ENCODE measurements at regions not wholly inside any gene's neighbourhood (a gene's known extent, or its start where the extent isn't known, plus 50 kb on each side); places are given as distances from the start of the nearest gene placed in this dataset.
A peak's percentile ranks its signal among the peaks of the same experiment; 100 is the strongest.

DNA sequence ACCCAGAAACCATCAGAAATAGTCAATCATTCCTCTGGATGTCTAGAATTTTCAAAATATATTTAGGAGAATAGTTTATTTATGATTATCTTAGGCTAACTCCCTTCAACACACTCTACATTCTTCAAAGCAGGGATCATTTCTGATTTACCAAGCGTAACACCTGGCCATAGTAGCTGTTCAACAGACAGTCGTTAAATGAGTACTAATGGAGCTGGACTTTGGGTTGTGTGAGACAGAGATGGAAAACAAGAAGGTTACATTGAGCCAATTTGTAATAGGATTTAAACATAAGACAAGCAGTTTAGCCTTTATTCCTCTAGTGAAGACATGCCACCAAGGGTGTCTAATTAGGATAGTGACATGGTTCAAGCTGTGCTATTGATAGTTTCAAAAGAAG is 129.2 kb upstream of the ANO3 start:
- no peak for DNase-seq

GRCh38 chr11:26204101-26204500 is 127.8 kb upstream of the ANO3 start:
- DNase-seq = no peak

- no peak for DNase-seq
Measured at GRCh38 chr11:26204839-26205238, 127.1 kb upstream of the ANO3 start.

DNA sequence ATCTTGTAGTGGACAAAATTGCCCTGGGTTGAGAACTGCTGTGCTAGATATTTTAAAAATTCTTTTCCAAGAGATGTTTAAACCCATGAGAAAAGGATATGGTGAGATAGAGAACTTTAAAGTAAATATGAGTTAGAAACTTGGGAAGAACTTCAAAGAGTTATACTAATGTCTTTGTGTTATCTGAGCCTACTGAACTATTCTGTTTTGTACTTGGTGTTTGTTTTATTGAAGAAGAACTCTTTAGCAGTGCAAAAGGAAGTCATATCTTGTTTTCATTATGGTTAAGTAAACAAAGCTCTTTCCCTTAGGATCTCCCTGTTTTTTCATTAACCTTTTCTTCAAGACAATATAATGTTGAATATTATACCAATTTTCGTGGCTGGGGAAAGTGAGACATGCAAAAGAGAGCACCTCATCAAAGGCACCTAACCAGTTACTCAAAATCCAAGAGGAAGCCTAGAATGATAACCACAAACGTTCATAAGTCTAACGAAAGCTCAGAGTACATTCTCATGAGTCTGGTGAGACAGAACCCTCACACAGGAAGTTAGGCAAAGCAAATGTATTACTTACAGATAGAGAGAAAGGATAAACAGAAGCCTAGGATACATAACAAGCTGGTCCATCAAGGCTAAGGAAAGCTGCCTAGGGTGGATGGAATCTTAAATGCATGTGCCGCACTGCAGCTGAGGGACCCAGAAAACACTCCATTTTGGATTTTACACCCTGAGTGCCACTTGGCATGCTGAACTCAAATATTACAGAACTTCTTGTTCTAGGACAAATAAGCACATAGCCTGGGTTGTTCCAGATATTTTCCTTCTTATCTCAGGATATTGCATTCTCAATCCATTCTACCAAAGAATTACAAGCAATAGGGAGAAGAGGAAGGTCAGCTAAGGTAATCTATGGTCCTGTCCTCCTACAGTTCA is 112.5 kb upstream of the ANO3 start:
- no peak for DNase-seq

- DNase-seq = no peak
Measured at GRCh38 chr11:26225646-26226045, 106.3 kb upstream of the ANO3 start.

DNA sequence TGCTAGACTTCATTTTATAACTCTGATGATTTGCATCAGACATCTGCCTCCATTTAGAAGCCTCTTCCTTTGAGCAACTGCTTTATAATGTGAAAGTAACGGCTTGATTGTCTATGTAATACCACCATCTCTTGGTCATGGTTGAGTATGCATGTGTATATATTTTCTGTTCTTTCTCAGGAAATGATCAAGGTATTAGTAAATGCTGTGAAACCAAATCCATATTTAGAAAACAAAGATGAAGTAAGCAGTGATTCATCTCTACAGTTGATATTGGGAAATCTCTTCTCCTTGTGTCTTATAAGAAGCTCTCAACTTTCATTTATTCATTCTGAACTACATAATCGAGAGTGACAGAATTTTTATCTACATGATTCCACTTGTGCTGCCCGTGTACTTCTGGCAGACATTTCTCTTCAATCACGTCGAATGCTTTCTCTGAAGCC is 104.6 kb upstream of the ANO3 start:
- peak in 1 of 2 experiments; percentile 57 for DNase-seq

DNA sequence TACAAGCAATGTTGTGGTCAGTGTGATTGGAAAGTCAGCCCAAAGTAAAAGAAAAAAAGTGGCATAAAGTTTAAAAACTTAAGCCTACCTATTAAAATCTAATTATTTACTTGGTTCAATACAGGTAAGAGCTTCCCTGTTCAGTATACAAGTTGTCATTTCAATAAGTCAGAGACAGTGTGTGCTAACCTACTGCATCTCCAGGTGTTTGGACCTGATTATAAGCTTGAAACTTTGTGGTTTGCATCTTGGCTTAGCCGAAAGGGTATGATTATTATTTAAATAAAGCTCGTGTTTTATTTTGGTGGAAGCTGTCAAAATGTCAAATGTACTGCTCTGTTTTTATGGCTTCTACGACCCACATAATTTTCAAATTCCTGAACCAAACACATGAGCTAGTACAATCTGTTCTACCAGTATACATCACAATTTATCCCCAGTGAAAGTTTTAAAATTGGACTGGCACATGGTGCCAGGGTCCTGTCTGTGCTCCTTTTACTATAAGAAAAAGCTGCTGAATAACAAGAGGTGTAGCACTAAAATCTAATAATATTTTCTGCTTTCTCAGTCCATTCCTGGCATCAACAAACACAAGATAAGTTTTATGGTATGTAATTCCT is 103.9 kb upstream of the ANO3 start:
- no peak for DNase-seq

- DNase-seq = no peak
Measured at GRCh38 chr11:26228778-26229177, 103.2 kb upstream of the ANO3 start.

DNA sequence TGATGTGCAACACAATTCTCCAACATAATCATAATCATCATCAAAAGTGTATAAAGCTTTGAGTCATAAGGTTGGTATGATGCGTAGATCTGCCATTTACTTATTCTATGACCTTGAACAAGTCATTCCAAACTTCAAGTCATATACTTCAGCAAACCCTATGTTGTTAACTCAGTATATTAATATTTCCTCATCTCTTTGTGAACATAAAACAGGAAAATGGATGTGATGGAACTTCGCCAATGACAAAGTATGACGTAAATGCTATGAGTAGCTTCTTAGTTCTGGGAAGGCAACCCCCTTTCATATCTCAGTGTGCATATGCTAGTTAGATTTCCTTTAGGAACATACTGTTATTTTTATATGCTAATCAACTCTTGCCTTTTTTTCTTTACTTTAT is 102.7 kb upstream of the ANO3 start:
- no peak for DNase-seq

DNA sequence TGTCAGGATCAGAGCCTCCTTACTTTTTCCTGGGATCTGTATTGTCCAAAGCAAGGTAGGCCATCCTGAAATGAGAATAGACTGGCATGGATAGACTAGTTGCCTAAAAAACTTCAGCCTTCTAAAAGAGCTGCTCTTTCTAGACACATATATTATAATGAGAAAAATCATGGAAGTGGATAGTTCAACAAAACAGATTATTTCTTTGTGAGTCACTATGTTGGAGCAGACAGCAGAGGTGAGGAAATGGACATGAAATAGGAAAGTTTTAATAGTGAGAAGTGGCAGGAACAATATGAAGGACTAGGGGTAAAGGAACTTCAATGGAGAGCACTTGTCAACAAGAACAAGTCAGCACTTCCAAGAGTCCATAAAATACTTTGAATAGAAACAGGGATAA is 101.9 kb upstream of the ANO3 start:
- no peak for DNase-seq

DNA sequence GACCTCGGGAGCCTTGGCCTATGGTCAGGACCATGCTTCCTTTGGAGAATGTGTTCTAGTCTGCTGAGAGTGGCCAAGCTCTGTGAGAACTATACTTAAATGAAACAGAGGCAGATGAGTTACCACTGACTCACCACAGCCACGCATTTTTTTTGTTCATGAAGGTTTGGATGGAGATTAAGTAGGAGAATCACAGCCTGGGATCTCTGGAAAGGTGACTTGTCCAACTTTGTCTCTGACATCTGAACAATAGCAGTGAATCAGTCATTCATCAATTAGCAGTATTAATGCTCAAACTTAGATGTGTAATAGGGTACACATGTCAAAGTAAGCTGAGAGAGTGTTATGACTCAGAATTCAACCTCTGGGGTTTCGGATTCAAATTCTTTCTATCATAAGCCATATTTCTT is 100.7 kb upstream of the ANO3 start:
- no peak for DNase-seq

DNA sequence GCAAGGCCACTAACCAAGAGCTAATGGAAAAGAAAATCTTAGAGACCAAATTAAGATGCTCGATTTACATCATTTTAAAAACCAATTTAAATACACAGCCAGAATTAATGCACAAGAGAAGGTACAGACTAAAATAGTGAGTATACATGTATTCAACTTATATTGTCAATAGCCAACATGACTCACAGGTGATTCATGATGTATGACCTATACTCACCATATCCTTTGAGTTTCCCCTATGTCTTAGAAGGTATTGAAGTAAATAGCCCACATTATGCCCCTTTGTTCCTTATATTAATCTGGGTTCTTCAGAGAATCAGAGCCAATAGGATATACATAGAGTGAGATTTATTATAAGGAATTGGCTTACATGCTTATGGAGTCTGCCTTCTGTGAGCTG is 97.5 kb upstream of the ANO3 start:
- no peak for DNase-seq

GRCh38 chr11:26243426-26243825 is 88.5 kb upstream of the ANO3 start:
- DNase-seq = no peak

GRCh38 chr11:26244207-26244606 is 87.7 kb upstream of the ANO3 start:
- no peak for DNase-seq

DNA sequence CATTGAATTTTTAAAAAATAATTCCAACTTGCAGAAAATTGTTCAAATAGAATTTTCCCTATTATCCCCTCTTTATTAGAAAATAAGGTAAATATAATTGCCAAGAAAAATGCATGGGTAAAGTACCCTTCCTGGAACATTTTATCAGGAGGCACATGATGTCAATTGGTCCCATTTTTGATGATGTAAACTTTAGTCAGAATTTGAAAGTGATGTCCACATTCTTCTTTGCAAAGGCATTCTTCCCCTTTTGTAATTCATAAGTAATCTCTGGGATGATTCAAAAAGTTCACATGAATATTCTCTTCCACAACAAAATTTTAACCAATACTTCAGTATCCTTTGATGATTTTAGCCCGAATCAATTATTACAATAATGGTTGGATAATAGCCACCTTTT is 86.9 kb upstream of the ANO3 start:
- no peak for DNase-seq

DNA sequence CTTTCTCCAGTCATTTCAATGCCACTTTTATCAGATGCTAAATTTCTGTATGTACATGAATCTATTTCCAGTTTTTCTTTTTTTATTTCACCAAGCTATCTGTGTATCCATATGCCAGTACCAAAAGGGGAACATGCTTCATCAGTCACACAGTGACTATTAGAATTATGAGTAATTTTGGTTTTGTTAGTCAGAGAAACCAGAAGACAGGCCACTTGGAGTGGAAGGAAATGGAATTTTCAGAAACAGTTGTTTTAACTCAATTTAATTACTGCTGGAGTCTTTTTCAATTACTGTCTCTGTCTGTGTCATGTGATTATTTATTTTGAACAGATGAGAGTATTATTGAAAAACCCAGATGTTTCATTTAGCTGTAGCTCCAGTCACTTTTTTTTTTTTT is 84.6 kb upstream of the ANO3 start:
- DNase-seq = no peak

- no peak for DNase-seq
Measured at GRCh38 chr11:26248661-26249060, 83.3 kb upstream of the ANO3 start.

- no peak for DNase-seq
Measured at GRCh38 chr11:26254378-26254777, 77.6 kb upstream of the ANO3 start.

- DNase-seq = no peak
Measured at GRCh38 chr11:26263769-26264168, 68.2 kb upstream of the ANO3 start.

DNA sequence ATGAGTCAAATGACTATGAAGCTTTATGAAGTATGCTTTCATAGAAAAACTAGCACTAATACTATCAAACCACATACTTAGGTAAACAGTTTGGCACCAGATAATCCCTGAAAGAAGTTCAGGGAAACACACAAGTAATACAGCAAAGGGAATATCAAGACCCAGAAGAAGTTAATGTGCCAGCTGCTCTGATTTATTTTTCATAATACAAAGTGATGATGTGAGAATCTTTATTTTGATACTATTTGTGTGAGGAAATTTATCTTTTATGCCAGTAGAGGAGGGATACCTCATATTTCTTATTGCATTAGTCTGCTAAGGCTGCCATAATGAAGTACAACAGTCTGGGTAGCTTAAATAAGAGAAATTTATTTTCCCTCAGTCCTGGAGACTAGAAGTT is 67.7 kb upstream of the ANO3 start:
- DNase-seq = no peak

DNA sequence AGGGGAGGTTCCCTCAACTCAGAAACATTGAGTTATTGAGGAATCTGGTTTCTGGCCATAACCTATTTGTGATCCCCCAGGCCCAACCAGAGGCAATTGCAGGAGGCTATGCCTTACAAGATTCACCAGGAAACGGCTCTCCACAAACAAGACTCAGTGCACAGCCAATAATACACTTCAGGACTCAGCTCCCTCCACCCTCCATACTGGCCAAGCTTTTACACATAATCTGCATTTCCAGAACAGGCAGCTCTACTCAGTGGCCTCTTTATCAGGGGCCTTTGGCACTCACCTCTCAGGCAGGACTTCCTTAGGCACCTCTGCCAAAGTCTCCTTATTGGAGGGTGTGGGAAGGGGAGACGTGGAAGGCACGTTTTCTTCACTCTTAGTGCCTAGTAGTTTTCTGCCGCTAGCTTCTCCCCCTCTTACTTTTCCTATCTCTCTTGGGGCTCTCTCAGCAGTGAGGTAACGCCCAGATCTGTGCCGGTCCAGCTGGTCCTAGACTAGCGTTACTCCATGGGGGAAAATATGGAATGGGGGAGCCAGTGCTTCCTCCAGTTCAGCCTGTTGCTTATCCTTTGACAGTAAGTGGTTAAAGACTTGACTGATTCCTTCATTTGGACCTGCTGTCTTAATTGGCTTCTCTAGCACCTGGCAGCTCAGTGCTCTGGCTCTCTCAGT is 62.8 kb upstream of the ANO3 start:
- DNase-seq = no peak

- DNase-seq = no peak
Measured at GRCh38 chr11:26271666-26272065, 60.3 kb upstream of the ANO3 start.

DNA sequence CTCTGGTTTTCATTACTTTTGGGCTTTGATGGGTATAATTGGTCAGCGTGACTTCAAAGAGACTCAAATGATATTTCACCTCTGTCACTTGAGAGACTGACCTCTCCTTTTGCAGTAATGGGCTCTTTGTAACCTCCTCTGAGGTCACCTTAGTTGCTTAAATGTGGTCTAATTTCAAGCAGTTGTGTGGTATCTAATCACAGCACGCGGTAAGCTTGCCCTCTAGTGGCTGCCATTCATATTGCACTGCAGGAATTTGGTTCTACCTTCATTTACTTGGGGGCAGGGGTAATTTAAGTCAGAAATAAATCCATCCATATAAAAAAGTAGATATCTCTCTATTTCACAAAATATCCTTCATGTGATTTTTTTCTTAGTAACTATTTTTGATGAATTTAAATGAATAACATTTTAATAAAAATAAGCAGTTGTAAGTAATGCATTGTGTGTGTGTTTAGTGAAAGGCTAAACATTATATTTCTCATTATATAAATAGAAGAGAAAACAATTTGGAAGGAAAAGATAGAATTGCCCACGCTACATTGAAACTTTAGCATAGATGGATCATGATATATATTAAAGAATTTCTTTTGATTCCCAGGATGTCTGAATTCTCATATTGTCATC is 55.0 kb upstream of the ANO3 start:
- DNase-seq = peak; percentile 43 to 71
